HG02943 (cell line): ENCODE measurements at regions not wholly inside any gene's neighbourhood (a gene's known extent, or its start where the extent isn't known, plus 50 kb on each side); places are given as distances from the start of the nearest gene placed in this dataset.
"Not testable (repeated sequence)": the region's sequence is repeated elsewhere in the genome, so short reads cannot be mapped to it uniquely, and the experiment has no call there.

ENCODE experiments used
- ATAC-seq: cut with Tn5 transposase; IDR thresholded peaks from one replicate; pipeline ENCODE4 v1.9.1; 2021; ENCODE audit warnings: mild to moderate bottlenecking, low read depth, moderate library complexity; ENCODE audit not compliant: unreplicated experiment

- ATAC-seq, result no peak
Observed at GRCh38 chrX:104513162-104513561, 52.8 kb upstream of the IL1RAPL2 start.

DNA sequence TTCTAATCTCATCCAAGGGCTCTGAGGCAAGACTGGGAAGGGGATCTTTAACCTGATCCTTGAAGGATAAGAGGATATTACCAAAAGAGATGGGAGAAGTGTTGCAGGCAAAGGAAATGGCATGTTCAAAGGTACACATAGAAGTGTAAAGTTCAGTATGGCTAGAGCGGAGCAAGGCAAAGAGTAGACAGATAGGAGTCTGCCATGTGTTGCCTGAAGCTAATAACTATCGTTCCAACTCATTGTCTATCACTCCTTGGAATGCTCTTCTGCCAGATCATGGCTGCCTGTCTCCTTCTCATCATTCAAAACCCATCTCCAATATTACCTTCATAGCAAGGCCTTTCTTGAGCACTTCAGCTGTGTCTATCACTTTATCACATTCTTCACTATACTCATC lies 55.2 kb upstream of the IL1RAPL2 start:
- no peak for ATAC-seq

DNA sequence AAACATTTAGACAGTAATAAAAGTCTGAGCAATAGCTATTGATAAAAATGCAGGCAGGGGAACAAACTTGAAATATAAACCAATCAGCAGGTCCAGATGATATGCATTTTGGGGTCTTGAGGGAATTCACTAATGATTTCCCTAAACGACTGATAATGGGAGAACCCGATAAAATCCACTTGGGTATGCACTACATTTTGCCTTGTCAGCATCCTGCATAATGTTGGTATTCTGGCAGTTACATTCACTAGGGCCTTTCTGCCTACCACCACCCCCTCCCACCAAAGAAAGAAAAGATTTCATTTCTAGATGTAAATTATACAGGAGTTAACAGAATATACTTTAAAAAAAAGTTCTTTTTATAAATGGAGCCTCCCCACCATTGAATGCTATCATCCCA lies 63.5 kb upstream of the IL1RAPL2 start:
- ATAC-seq, result no peak

- no peak for ATAC-seq
Observed at GRCh38 chrX:104488811-104489210, 77.2 kb upstream of the IL1RAPL2 start.

GRCh38 chrX:104486691-104487090 lies 79.3 kb upstream of the IL1RAPL2 start:
- ATAC-seq, result no peak

DNA sequence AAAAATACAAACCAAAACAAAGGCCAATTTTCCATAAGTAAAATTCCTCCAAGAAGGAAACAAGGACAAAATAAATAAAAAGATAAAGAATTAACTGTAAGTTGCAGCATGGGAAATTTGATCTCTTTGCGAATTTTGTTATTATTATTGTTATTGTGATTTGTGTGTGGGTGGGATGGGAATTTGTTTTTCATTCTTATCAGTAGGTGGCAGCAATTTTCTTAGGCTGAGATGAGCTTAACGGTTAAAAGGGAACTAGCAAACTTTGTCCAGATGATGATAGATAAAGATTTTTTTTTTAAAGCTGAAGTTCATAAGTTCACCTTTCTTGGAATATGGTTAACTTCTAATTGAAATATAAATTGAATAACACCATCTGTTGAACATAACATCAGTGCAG lies 83.2 kb upstream of the IL1RAPL2 start:
- no peak for ATAC-seq

GRCh38 chrX:104469771-104470170 lies 96.2 kb upstream of the IL1RAPL2 start:
- ATAC-seq, result no peak

GRCh38 chrX:104459796-104460195 lies 106.2 kb upstream of the IL1RAPL2 start:
- ATAC-seq, result no peak

DNA sequence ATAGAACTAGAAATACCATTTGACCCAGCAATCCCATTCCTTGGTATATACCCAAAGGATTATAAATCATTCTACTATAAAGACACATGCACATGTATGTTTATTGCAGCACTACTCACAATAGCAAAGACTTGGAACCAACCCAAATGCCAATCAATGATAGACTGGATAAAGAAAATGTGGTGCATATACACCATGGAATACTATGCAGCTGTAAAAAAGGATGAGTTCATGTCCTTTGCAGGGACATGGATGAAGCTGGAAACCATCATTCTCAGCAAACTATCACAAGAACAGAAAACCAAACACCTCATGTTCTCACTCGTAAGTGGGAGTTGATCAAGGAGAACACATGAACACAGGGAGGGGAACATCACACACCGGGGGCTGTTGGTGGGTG lies 108.9 kb upstream of the IL1RAPL2 start:
- not testable (repeated sequence) for ATAC-seq

GRCh38 chrX:104450316-104450715 lies 115.7 kb upstream of the IL1RAPL2 start:
- no peak for ATAC-seq

DNA sequence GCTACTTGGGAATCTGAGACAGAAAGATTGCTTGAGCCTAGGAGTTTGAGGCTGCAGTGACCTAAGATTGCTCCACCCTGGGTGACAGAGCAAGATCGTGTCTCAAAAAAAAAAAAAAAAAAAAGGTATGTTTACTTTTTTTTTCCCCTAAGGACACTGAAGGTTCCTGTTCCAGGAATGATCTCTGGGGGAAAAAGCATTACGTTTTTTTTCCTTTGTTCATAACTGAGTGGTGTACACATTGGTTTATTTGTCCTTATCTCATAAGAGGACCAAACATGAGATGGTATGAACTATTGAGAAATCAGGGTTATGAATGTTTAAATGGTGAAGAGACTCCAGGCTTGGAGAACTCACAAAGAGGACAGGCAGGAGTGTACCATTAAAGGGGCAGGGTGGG lies 120.4 kb upstream of the IL1RAPL2 start:
- no peak for ATAC-seq

DNA sequence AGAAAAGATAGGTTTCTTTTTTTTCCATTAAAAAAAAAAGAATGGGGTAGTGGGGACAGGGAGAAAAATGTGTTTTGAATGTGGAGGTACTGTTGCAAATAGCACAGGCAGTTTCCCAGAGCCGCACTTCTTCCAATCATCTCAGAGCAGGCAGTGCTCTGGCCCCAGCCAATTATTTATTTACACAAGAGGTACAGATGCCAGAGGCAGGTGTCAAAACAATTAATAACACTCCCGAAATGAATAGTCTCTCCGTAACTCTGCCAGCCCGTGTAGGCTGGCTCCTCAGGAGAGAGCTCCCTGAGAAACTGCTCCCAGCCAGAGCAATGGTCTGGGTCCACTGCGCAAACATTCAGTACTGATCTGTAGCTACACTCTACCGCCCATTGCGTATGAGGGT lies 130.8 kb upstream of the IL1RAPL2 start:
- ATAC-seq, result no peak

GRCh38 chrX:104432321-104432720 lies 133.7 kb upstream of the IL1RAPL2 start:
- no peak for ATAC-seq

GRCh38 chrX:104430742-104431119 lies 135.3 kb upstream of the IL1RAPL2 start:
- no peak for ATAC-seq

- no peak for ATAC-seq
Observed at GRCh38 chrX:104430072-104430741, 135.8 kb upstream of the IL1RAPL2 start.

- no peak for ATAC-seq
Observed at GRCh38 chrX:104428231-104428630, 137.8 kb upstream of the IL1RAPL2 start.

DNA sequence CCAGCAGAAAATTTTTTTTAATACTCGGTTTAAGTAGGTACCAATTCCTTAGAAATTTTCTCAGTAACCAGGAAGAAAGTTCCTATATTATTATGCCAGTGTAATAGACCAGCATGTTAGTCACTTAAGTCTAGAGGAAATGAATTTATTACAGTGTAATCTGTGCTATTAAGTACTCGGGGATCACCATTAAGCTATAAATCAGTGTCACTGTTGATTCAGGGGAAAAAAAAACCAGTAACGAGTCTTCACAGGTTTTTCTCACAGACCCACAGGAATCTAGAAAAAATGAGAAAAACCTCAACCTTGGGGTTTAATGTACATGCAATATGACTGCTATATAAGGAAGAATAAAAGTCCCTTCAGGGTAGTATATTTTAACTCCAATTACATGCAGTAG lies 138.3 kb upstream of the IL1RAPL2 start:
- no peak for ATAC-seq

DNA sequence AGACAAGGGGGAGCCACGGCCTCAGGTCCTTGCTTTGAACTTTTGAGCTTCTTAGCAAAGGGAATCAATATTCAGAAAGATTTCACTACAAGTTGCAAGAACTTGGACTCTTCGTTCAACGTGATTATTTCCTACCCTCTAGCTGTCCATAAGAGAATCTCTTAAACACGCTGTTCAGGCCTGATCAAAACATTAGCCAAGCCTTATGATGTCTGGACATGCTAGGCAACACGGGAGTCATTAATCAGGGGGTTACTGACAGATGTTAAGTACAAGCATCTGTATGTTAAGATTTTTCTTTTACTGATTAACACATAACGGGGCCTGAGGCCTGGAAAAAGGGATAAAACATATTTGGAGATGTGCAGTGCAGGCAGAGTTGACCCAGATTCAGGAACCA lies 138.9 kb upstream of the IL1RAPL2 start:
- no peak for ATAC-seq

GRCh38 chrX:104420907-104421306 lies 145.1 kb upstream of the IL1RAPL2 start:
- no peak for ATAC-seq

DNA sequence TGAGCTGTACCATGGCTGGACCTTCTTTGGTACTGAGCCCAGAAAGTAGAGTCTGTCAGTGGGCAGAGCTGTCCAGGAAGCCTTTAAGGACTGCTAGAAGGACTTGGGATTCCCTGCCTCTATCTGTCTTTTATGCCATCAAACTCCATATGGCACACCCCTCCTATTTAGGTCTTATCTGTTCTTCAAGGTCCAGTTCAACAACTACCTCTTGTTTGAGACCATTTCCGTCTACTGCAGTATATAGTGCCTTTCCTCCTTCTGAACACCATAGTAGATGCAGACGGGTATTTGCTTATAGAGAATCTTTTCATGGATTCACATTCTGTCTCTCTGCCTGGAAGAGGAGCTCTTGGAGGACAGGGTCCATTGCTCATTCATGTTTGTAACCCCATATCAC lies 146.1 kb upstream of the IL1RAPL2 start:
- ATAC-seq, result no peak

GRCh38 chrX:104419211-104419610 lies 146.8 kb upstream of the IL1RAPL2 start:
- no peak for ATAC-seq

DNA sequence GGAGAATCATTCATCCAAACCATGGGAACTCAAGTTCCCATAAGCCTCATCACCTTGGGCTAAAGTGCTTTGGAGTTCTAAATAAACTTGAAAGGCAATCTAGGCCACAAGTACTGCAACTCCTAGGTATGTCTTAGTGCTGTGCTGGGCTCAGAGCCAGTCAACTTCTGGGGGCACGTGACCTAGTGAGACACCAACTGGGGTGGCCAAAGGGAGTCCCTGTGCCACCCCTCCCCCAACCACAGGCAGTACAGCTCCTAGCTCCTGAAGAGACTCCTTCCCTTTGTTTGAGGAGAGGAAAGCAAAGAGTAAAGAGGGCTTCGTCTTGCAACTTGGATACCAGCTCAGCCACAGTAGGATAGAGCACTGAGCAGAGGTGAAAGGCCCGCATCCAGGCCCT lies 154.2 kb upstream of the IL1RAPL2 start:
- ATAC-seq, result no peak

- no peak for ATAC-seq
Observed at GRCh38 chrX:104400387-104400786, 145.7 kb upstream of the ESX1 start.
